ENCODE measurements at regions not wholly inside any gene's neighbourhood (a gene's known extent, or its start where the extent isn't known, plus 50 kb on each side); places are given as distances from the start of the nearest gene placed in this dataset.

DNA sequence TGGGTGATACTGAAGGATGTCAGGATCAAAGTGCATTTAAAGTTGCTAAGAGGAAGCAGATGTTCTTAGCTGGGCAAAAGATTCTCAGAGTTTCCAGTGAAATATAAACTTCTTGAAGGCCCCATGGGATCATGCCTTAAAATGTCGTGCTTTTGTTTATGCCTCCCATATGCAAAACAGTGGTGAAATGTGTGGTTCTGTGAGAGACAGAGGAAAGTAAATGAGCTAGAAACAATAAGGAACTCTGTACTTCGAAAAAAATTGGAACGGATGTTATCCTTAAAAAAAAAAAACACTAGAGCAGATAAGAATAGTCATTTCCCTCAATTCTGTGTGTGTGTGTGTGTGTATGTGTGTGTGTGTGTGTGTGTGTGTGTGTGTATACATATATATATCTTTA, 497.0 kb upstream of the TBL1XR1 start:
- TF ChIP-seq, protein P1, sequence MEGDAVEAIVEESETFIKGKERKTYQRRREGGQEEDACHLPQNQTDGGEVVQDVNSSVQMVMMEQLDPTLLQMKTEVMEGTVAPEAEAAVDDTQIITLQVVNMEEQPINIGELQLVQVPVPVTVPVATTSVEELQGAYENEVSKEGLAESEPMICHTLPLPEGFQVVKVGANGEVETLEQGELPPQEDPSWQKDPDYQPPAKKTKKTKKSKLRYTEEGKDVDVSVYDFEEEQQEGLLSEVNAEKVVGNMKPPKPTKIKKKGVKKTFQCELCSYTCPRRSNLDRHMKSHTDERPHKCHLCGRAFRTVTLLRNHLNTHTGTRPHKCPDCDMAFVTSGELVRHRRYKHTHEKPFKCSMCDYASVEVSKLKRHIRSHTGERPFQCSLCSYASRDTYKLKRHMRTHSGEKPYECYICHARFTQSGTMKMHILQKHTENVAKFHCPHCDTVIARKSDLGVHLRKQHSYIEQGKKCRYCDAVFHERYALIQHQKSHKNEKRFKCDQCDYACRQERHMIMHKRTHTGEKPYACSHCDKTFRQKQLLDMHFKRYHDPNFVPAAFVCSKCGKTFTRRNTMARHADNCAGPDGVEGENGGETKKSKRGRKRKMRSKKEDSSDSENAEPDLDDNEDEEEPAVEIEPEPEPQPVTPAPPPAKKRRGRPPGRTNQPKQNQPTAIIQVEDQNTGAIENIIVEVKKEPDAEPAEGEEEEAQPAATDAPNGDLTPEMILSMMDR (IDR thresholded peaks at IDR 0.05; ENCODE audit: low read depth, low read length, poor library complexity, severe bottlenecking) = no peak
- no peak for TF ChIP-seq EZH2phosphoT487 (IDR thresholded peaks at IDR 0.05; ENCODE audit: borderline replicate concordance, low read length)
